Mesothelial cell of epicardium (in vitro differentiated cells): ENCODE measurements at regions not wholly inside any gene's neighbourhood (a gene's known extent, or its start where the extent isn't known, plus 50 kb on each side); places are given as distances from the start of the nearest gene placed in this dataset.

Experiments used
- DNase-seq, 2 experiments: peaks; one replicate each; pipeline ENCODE4 v3.0.0; 2021; ENCODE audit warnings: low spot score in 2 of 2; ENCODE audit not compliant: unreplicated experiment in 2 of 2
- H3K27ac Mint-ChIP-seq: 2 replicates; pipeline ENCODE4 v1.8.0; 2021; ENCODE audit warnings: mixed read lengths
- H3K27me3 Mint-ChIP-seq: 2 replicates; pipeline ENCODE4 v1.8.0; 2021; ENCODE audit warnings: low read depth, mixed read lengths
- H3K36me3 Mint-ChIP-seq: 2 replicates; pipeline ENCODE4 v1.8.0; 2021; ENCODE audit warnings: mixed read lengths
- H3K4me1 Mint-ChIP-seq: 2 replicates; pipeline ENCODE4 v1.8.0; 2021; ENCODE audit warnings: mixed read lengths
- H3K4me3 Mint-ChIP-seq: 2 replicates; pipeline ENCODE4 v1.8.0; 2021; ENCODE audit warnings: mild to moderate bottlenecking, moderate library complexity, mixed read lengths
- H3K9me3 Mint-ChIP-seq: 2 replicates; pipeline ENCODE4 v1.8.0; 2021; ENCODE audit warnings: mixed read lengths
- CTCF ChIP-seq: fragments of 200-600 bp; sonication (generic); IDR thresholded peaks from one replicate; pipeline ENCODE4 v1.5.0; 2021; ENCODE audit warnings: antibody characterized with exemption; ENCODE audit not compliant: unreplicated experiment

- Mint-ChIP-seq H3K27ac (no peak overlapping the region), H3K4me3 (no peak overlapping the region), H3K36me3 (peaks cover 9% of the 10 kb centered on the region), H3K9me3 (peaks cover 26% of the 10 kb centered on the region), H3K4me1 (no peaks in the 10 kb centered on the region), H3K27me3 (peaks cover 3% of the 10 kb centered on the region)
- no peak for DNase-seq
- no peak for TF ChIP-seq CTCF
These were observed 80.3 kb upstream of the CAMK1G start for GRCh38 chr1:209503196-209503595.

GRCh38 chr1:209504571-209504970 is 78.9 kb upstream of the CAMK1G start:
- H3K36me3 Mint-ChIP-seq = peaks cover 8% of the 10 kb centered on the region
- no peak overlapping the region for H3K27ac Mint-ChIP-seq
- no peak overlapping the region for H3K4me3 Mint-ChIP-seq
- TF ChIP-seq CTCF = no peak
- peaks cover 17% of the 10 kb centered on the region for H3K9me3 Mint-ChIP-seq
- H3K27me3 Mint-ChIP-seq = peaks cover 3% of the 10 kb centered on the region
- H3K4me1 Mint-ChIP-seq = no peaks in the 10 kb centered on the region
- DNase-seq = no peak

- H3K27ac Mint-ChIP-seq = no peak overlapping the region
- no peak for DNase-seq
- no peak for TF ChIP-seq CTCF
- H3K27me3 Mint-ChIP-seq = peaks cover 3% of the 10 kb centered on the region
- H3K36me3 Mint-ChIP-seq = peaks cover 8% of the 10 kb centered on the region
- peaks cover 14% of the 10 kb centered on the region for H3K9me3 Mint-ChIP-seq
- no peak overlapping the region for H3K4me3 Mint-ChIP-seq
- no peaks in the 10 kb centered on the region for H3K4me1 Mint-ChIP-seq
These were observed 78.5 kb upstream of the CAMK1G start for GRCh38 chr1:209505044-209505443.

- Mint-ChIP-seq H3K27me3 (peaks cover 3% of the 10 kb centered on the region), H3K27ac (no peak overlapping the region), H3K4me1 (no peaks in the 10 kb centered on the region), H3K4me3 (no peak overlapping the region), H3K9me3 (peaks cover 3% of the 10 kb centered on the region), H3K36me3 (peaks cover 2% of the 10 kb centered on the region)
- no peak for TF ChIP-seq CTCF
- DNase-seq = no peak
These were observed 77.4 kb upstream of the CAMK1G start for GRCh38 chr1:209506101-209506500.

- H3K9me3 Mint-ChIP-seq = peaks cover 3% of the 10 kb centered on the region
- no peak for TF ChIP-seq CTCF
- H3K36me3 Mint-ChIP-seq = no peaks in the 10 kb centered on the region
- peaks cover 6% of the 10 kb centered on the region for H3K27me3 Mint-ChIP-seq
- DNase-seq = no peak
- H3K4me3 Mint-ChIP-seq = no peak overlapping the region
- no peak overlapping the region for H3K27ac Mint-ChIP-seq
- no peaks in the 10 kb centered on the region for H3K4me1 Mint-ChIP-seq
These were observed 74.5 kb upstream of the CAMK1G start for GRCh38 chr1:209509039-209509438.

- peaks cover 3% of the 10 kb centered on the region for H3K9me3 Mint-ChIP-seq
- no peaks in the 10 kb centered on the region for H3K4me1 Mint-ChIP-seq
- no peak overlapping the region for H3K4me3 Mint-ChIP-seq
- DNase-seq = no peak
- no peak for TF ChIP-seq CTCF
- H3K36me3 Mint-ChIP-seq = no peaks in the 10 kb centered on the region
- peaks cover 15% of the 10 kb centered on the region for H3K27me3 Mint-ChIP-seq
- H3K27ac Mint-ChIP-seq = no peak overlapping the region
These were observed 73.5 kb upstream of the CAMK1G start for GRCh38 chr1:209510063-209510462.
